ENCODE measurements at regions not wholly inside any gene's neighbourhood (a gene's known extent, or its start where the extent isn't known, plus 50 kb on each side); places are given as distances from the start of the nearest gene placed in this dataset.

GRCh38 chr11:82225930-82226329 is 507.7 kb downstream of the FAM181B start:
- no peaks in the 10 kb centered on the region for H3K36me3 Mint-ChIP-seq (ENCODE audit: low read depth)
- no peak for DNase-seq (ENCODE audit: low read depth, low spot score)
- no peak for TF ChIP-seq CTCF (conservative IDR thresholded peaks at IDR 0.05)
- H3K4me3 Mint-ChIP-seq = no peak overlapping the region
- peaks cover 2% of the 10 kb centered on the region for H3K27me3 Mint-ChIP-seq (ENCODE audit: low read depth)
- H3K9me3 Mint-ChIP-seq = peaks cover 5% of the 10 kb centered on the region
- H3K27ac Mint-ChIP-seq (ENCODE audit: unreplicated experiment) = no peak overlapping the region
- H3K4me1 Mint-ChIP-seq = no peaks in the 10 kb centered on the region

GRCh38 chr11:82225502-82225901 is 508.2 kb downstream of the FAM181B start:
- no peaks in the 10 kb centered on the region for H3K36me3 Mint-ChIP-seq (ENCODE audit: low read depth)
- no peak for TF ChIP-seq CTCF (conservative IDR thresholded peaks at IDR 0.05)
- H3K9me3 Mint-ChIP-seq = peaks cover 5% of the 10 kb centered on the region
- no peaks in the 10 kb centered on the region for H3K4me1 Mint-ChIP-seq
- no peak overlapping the region for H3K27ac Mint-ChIP-seq (ENCODE audit: unreplicated experiment)
- H3K4me3 Mint-ChIP-seq = no peak overlapping the region
- peaks cover 2% of the 10 kb centered on the region for H3K27me3 Mint-ChIP-seq (ENCODE audit: low read depth)
- DNase-seq (ENCODE audit: low read depth, low spot score) = no peak

- TF ChIP-seq CTCF (conservative IDR thresholded peaks at IDR 0.05) = no peak
- peaks cover 5% of the 10 kb centered on the region for H3K4me1 Mint-ChIP-seq
- no peaks in the 10 kb centered on the region for H3K9me3 Mint-ChIP-seq
- H3K36me3 Mint-ChIP-seq (ENCODE audit: low read depth) = no peaks in the 10 kb centered on the region
- DNase-seq (ENCODE audit: low read depth, low spot score) = no peak
- H3K27ac Mint-ChIP-seq (ENCODE audit: unreplicated experiment) = no peak overlapping the region
- H3K27me3 Mint-ChIP-seq (ENCODE audit: low read depth) = no peaks in the 10 kb centered on the region
- no peak overlapping the region for H3K4me3 Mint-ChIP-seq
Observed at GRCh38 chr11:82216927-82217570, 516.6 kb downstream of the FAM181B start.

GRCh38 chr11:82210011-82210410 is 523.7 kb downstream of the FAM181B start:
- H3K27me3 Mint-ChIP-seq (ENCODE audit: low read depth) = no peaks in the 10 kb centered on the region
- DNase-seq (ENCODE audit: low read depth, low spot score) = no peak
- no peaks in the 10 kb centered on the region for H3K9me3 Mint-ChIP-seq
- no peak overlapping the region for H3K4me3 Mint-ChIP-seq
- TF ChIP-seq CTCF (conservative IDR thresholded peaks at IDR 0.05) = no peak
- H3K27ac Mint-ChIP-seq (ENCODE audit: unreplicated experiment) = no peak overlapping the region
- peaks cover 5% of the 10 kb centered on the region for H3K4me1 Mint-ChIP-seq
- H3K36me3 Mint-ChIP-seq (ENCODE audit: low read depth) = no peaks in the 10 kb centered on the region

GRCh38 chr11:82195283-82195682 is 538.4 kb downstream of the FAM181B start:
- no peak overlapping the region for H3K27ac Mint-ChIP-seq (ENCODE audit: unreplicated experiment)

More at GRCh38 chr11:82195283-82195682, 538.4 kb downstream of the FAM181B start:
- Mint-ChIP-seq H3K4me3 (no peak overlapping the region), H3K9me3 (no peaks in the 10 kb centered on the region), H3K36me3 (ENCODE audit: low read depth) (no peaks in the 10 kb centered on the region), H3K27me3 (ENCODE audit: low read depth) (no peaks in the 10 kb centered on the region), H3K4me1 (no peaks in the 10 kb centered on the region)
- DNase-seq (ENCODE audit: low read depth, low spot score) = no peak
- no peak for TF ChIP-seq CTCF (conservative IDR thresholded peaks at IDR 0.05)

Data from neural crest cell (in vitro differentiated cells).